Neuronal stem cell (in vitro differentiated cells): ENCODE measurements at regions not wholly inside any gene's neighbourhood (a gene's known extent, or its start where the extent isn't known, plus 50 kb on each side); places are given as distances from the start of the nearest gene placed in this dataset.
"Not testable (repeated sequence)": the region's sequence is repeated elsewhere in the genome, so short reads cannot be mapped to it uniquely, and the experiment has no call there.

ENCODE experiments used
- DNase-seq: peaks from one replicate; pipeline ENCODE4 v3.0.0-alpha.2; 2013; ENCODE audit warnings: low spot score
- H2AFZ ChIP-seq: one replicate; pipeline ENCODE4 v1.6.1; 2013; ENCODE audit warnings: mild to moderate bottlenecking, low read length, inconsistent platforms
- H2AK5ac ChIP-seq: 2 replicates; pipeline ENCODE4 v1.6.1; 2013; ENCODE audit warnings: low read depth, mild to moderate bottlenecking, inconsistent platforms, low read length, moderate library complexity, mixed read lengths
- H2BK120ac ChIP-seq: 2 replicates; pipeline ENCODE4 v1.6.1; 2013; ENCODE audit warnings: low read depth, mild to moderate bottlenecking, inconsistent platforms, low read length, moderate library complexity, mixed read lengths
- H2BK12ac ChIP-seq: one replicate; pipeline ENCODE4 v1.6.1; 2013; ENCODE audit warnings: low read length, inconsistent platforms
- H2BK15ac ChIP-seq: 2 replicates; pipeline ENCODE4 v1.6.1; 2013; ENCODE audit warnings: mild to moderate bottlenecking, low read length, inconsistent platforms, mixed read lengths
- H2BK5ac ChIP-seq: one replicate; pipeline ENCODE4 v1.6.1; 2013; ENCODE audit warnings: inconsistent platforms, mild to moderate bottlenecking, low read length, moderate library complexity
- H3K14ac ChIP-seq: one replicate; pipeline ENCODE4 v1.6.1; 2013; ENCODE audit warnings: low read length, inconsistent platforms
- H3K18ac ChIP-seq: 2 replicates; pipeline ENCODE4 v1.6.1; 2013; ENCODE audit warnings: low read length, inconsistent platforms
- H3K23ac ChIP-seq: 2 replicates; pipeline ENCODE4 v1.6.1; 2013; ENCODE audit warnings: low read depth, mild to moderate bottlenecking, mixed read lengths, low read length, inconsistent platforms; ENCODE audit not compliant: poor library complexity
- H3K27ac ChIP-seq: replicated peaks from 3 replicates; pipeline ENCODE4 v1.5.1; 2013; ENCODE audit warnings: low read length, inconsistent platforms
- H3K27me3 ChIP-seq, 3 experiments: 2 replicates each; pipeline ENCODE4 v1.6.1; 2013; ENCODE audit warnings: low read length in 3 of 3, mild to moderate bottlenecking in 2 of 3, inconsistent platforms in 1 of 3, low read depth in 1 of 3, mixed read lengths in 1 of 3, moderate library complexity in 1 of 3; ENCODE audit not compliant: control insufficient read depth in 3 of 3, insufficient read depth in 3 of 3
- H3K36me3 ChIP-seq, 2 donors: replicated peaks in 1 of 2; 2 replicates each; pipeline ENCODE4 v1.6.1; 2013; ENCODE audit warnings: low read length in 2 of 2; ENCODE audit not compliant: control insufficient read depth in 2 of 2, insufficient read depth in 2 of 2
- H3K4ac ChIP-seq: 2 replicates; pipeline ENCODE4 v1.6.1; 2013; ENCODE audit warnings: inconsistent platforms, mild to moderate bottlenecking, low read length, moderate library complexity
- H3K4me1 ChIP-seq, 2 donors: 1 replicate in 1 of 2; 2 replicates in 1 of 2; pipeline ENCODE4 v1.6.1; 2013; ENCODE audit warnings: low read length in 2 of 2, low read depth in 1 of 2; ENCODE audit not compliant: control insufficient read depth in 2 of 2, insufficient read depth in 1 of 2
- H3K4me2 ChIP-seq: one replicate; pipeline ENCODE4 v1.6.1; 2013; ENCODE audit warnings: mild to moderate bottlenecking, low read length, inconsistent platforms; ENCODE audit not compliant: insufficient read depth, poor library complexity, severe bottlenecking
- H3K4me3 ChIP-seq, 2 donors: 2 replicates each; pipeline ENCODE4 v1.5.1; 2013; ENCODE audit warnings: low read length in 2 of 2, mild to moderate bottlenecking in 2 of 2, inconsistent platforms in 1 of 2, moderate library complexity in 1 of 2
- H3K79me1 ChIP-seq: one replicate; pipeline ENCODE4 v1.6.1; 2013; ENCODE audit warnings: low read depth, mild to moderate bottlenecking, inconsistent platforms, low read length, moderate library complexity
- H3K9ac ChIP-seq: one replicate; pipeline ENCODE4 v1.6.1; 2013; ENCODE audit warnings: mild to moderate bottlenecking, low read depth, low read length, inconsistent platforms; ENCODE audit not compliant: poor library complexity
- H3K9me3 ChIP-seq, 2 donors: replicated peaks in 1 of 2; 2 replicates each; pipeline versions ENCODE3 to v1.6.1; 2013; ENCODE audit warnings: low read length in 2 of 2, mild to moderate bottlenecking in 2 of 2, inconsistent platforms in 1 of 2, low read depth in 1 of 2, mixed read lengths in 1 of 2, moderate library complexity in 1 of 2; ENCODE audit not compliant: control insufficient read depth in 2 of 2, insufficient read depth in 1 of 2
- H4K8ac ChIP-seq: one replicate; pipeline ENCODE4 v1.6.1; 2013; ENCODE audit warnings: low read depth, mild to moderate bottlenecking, inconsistent platforms, low read length, moderate library complexity
- H4K91ac ChIP-seq: one replicate; pipeline ENCODE4 v1.6.1; 2013; ENCODE audit warnings: low read length, low read depth, mild to moderate bottlenecking, inconsistent platforms; ENCODE audit not compliant: poor library complexity
- WGBS, 2 donors: extraction: QIAGEN DNeasy Blood & Tissue Kit; methylation state at CpG; one replicate each; pipeline ENCODE4 v1.1.7; 2013; ENCODE audit warnings: missing lambda C conversion rate in 2 of 2, mixed read lengths in 1 of 2; ENCODE audit not compliant: insufficient read length in 2 of 2, insufficient replicate concordance in 1 of 2; ENCODE audit errors: extremely low coverage in 2 of 2; 5-methylcytosine and 5-hydroxymethylcytosine counted together

DNA sequence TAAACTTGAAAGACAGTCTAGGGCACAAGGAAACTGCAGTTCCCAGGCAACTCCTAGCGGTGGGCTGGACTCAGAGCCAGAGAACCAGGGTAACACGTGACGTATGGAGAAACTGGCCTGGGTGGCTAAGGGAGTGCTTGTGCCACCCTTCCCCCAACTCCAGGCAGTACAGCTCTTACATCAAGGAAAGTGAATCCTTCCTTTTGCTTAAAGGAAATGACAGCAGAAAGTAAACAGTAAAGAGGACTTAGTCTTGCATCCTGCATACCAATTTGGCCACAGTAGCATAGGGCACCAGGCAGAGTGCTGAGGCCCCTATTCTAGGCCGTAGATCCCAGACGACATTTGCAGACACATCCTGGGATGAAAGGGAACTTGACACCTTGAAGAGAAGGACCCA is 322.8 kb downstream of the CD109 start:
- Histone ChIP-seq H3K9me3 (no peaks in the 10 kb centered on the region), H3K4me2 (no peak overlapping the region), H3K27me3 (no peaks in the 10 kb centered on the region), H4K91ac (no peak overlapping the region), H2BK12ac (no peak overlapping the region), H4K8ac (no peak overlapping the region), H3K14ac (no peak overlapping the region), H3K36me3 (no peaks in the 10 kb centered on the region), H2AFZ (no peak overlapping the region), H3K4ac (no peak overlapping the region), H2BK15ac (no peak overlapping the region), H3K79me1 (no peaks in the 10 kb centered on the region), H3K4me1 (no peaks in the 10 kb centered on the region), H3K4me3 (no peak overlapping the region), H2AK5ac (no peak overlapping the region), H3K9ac (no peak overlapping the region), H3K27ac (no peak overlapping the region), H3K23ac (no peak overlapping the region), H2BK120ac (no peak overlapping the region), H2BK5ac (no peak overlapping the region), H3K18ac (no peak overlapping the region)
- WGBS, 2 donors = no CpG with 5 or more reads among the region's 5 CpGs
- no peak for DNase-seq

- H3K23ac ChIP-seq = no peak overlapping the region
- no peak overlapping the region for H2BK12ac ChIP-seq
- H3K9ac ChIP-seq = no peak overlapping the region
- H4K91ac ChIP-seq = no peak overlapping the region
- no peaks in the 10 kb centered on the region for H3K79me1 ChIP-seq
- H3K36me3 ChIP-seq = no peaks in the 10 kb centered on the region
- H2AFZ ChIP-seq = no peak overlapping the region
- H2BK5ac ChIP-seq = no peak overlapping the region
- no peak overlapping the region for H3K27ac ChIP-seq
- H4K8ac ChIP-seq = no peak overlapping the region
- WGBS, 2 donors = no CpG with 5 or more reads among the region's 1 CpG
- no peak overlapping the region for H2BK15ac ChIP-seq
- H3K18ac ChIP-seq = no peak overlapping the region
- H3K9me3 ChIP-seq = no peaks in the 10 kb centered on the region
- H3K4me2 ChIP-seq = no peak overlapping the region
- H2BK120ac ChIP-seq = no peak overlapping the region
- no peaks in the 10 kb centered on the region for H3K27me3 ChIP-seq
- H3K4me3 ChIP-seq = no peak overlapping the region
- no peaks in the 10 kb centered on the region for H3K4me1 ChIP-seq
- no peak overlapping the region for H3K4ac ChIP-seq
- H3K14ac ChIP-seq = no peak overlapping the region
- no peak for DNase-seq
- no peak overlapping the region for H2AK5ac ChIP-seq
Measured at GRCh38 chr6:74015427-74015826, 319.4 kb downstream of the CD109 start.

- H2AFZ ChIP-seq = no peak overlapping the region
- H3K79me1 ChIP-seq = no peaks in the 10 kb centered on the region
- no CpG with 5 or more reads among the region's 5 CpGs for WGBS, 2 donors
- DNase-seq = no peak
- no peak overlapping the region for H3K23ac ChIP-seq
- H4K91ac ChIP-seq = no peak overlapping the region
- no peak overlapping the region for H2BK15ac ChIP-seq
- no peak overlapping the region for H3K4ac ChIP-seq
- no peaks in the 10 kb centered on the region for H3K9me3 ChIP-seq
- H3K4me3 ChIP-seq = no peak overlapping the region
- H4K8ac ChIP-seq = no peak overlapping the region
- no peak overlapping the region for H3K18ac ChIP-seq
- no peak overlapping the region for H2BK120ac ChIP-seq
- no peaks in the 10 kb centered on the region for H3K36me3 ChIP-seq
- H3K27ac ChIP-seq = no peak overlapping the region
- H2BK5ac ChIP-seq = no peak overlapping the region
- H3K9ac ChIP-seq = no peak overlapping the region
- H2BK12ac ChIP-seq = no peak overlapping the region
- H3K27me3 ChIP-seq = no peaks in the 10 kb centered on the region
- H2AK5ac ChIP-seq = no peak overlapping the region
- no peak overlapping the region for H3K4me2 ChIP-seq
- no peaks in the 10 kb centered on the region for H3K4me1 ChIP-seq
- no peak overlapping the region for H3K14ac ChIP-seq
Measured at GRCh38 chr6:74000666-74001490, 304.9 kb downstream of the CD109 start.

- H3K36me3 ChIP-seq, H3K27me3 ChIP-seq, H3K4me2 ChIP-seq, DNase-seq, H3K9me3 ChIP-seq, H3K4me1 ChIP-seq, H3K18ac ChIP-seq, H3K23ac ChIP-seq, H4K91ac ChIP-seq, H3K9ac ChIP-seq, H2AK5ac ChIP-seq, H2BK15ac ChIP-seq, H3K79me1 ChIP-seq, H4K8ac ChIP-seq, H3K4me3 ChIP-seq, H3K27ac ChIP-seq, H3K14ac ChIP-seq, H2AFZ ChIP-seq, H2BK120ac ChIP-seq, H3K4ac ChIP-seq, H2BK12ac ChIP-seq, H2BK5ac ChIP-seq: not testable (repeated sequence)
- no CpG with 5 or more reads among the region's 30 CpGs for WGBS, 2 donors
Measured at GRCh38 chr6:73990609-73991238, 294.7 kb downstream of the CD109 start.
